Parathyroid adenoma (tissue), 2 donors: ENCODE measurements at regions not wholly inside any gene's neighbourhood (a gene's known extent, or its start where the extent isn't known, plus 50 kb on each side); places are given as distances from the start of the nearest gene placed in this dataset.
"Not testable (repeated sequence)": the region's sequence is repeated elsewhere in the genome, so short reads cannot be mapped to it uniquely, and the experiment has no call there.

Experiments
- H2AFZ ChIP-seq: fragments of 300-600 bp; sonication (generic); one replicate; pipeline ENCODE4 v1.7.0; 2017; ENCODE audit warnings: antibody characterized with exemption, mild to moderate bottlenecking
- H3K27ac ChIP-seq: fragments of 300-600 bp; sonication (generic); one replicate; pipeline ENCODE4 v1.7.0; 2017
- H3K27me3 ChIP-seq: fragments of 300-600 bp; sonication (generic); one replicate; pipeline ENCODE4 v1.7.0; 2017; ENCODE audit warnings: low read length; ENCODE audit not compliant: control insufficient read depth, insufficient read depth
- H3K36me3 ChIP-seq: fragments of 300-600 bp; sonication (generic); one replicate; pipeline ENCODE4 v1.7.0; 2017; ENCODE audit warnings: low read length; ENCODE audit not compliant: control insufficient read depth, insufficient read depth
- H3K4me1 ChIP-seq: fragments of 300-600 bp; sonication (generic); one replicate; pipeline ENCODE4 v1.7.0; 2017; ENCODE audit warnings: control low read depth
- H3K4me2 ChIP-seq: fragments of 300-600 bp; sonication (generic); one replicate; pipeline ENCODE4 v1.7.0; 2017; ENCODE audit warnings: low read length
- H3K4me3 ChIP-seq: fragments of 300-600 bp; sonication (generic); one replicate; pipeline ENCODE4 v1.7.0; 2017; ENCODE audit warnings: low read depth, low read length
- H3K79me2 ChIP-seq: fragments of 300-600 bp; sonication (generic); one replicate; pipeline ENCODE4 v1.7.0; 2017; ENCODE audit warnings: control low read depth
- H3K9ac ChIP-seq: fragments of 300-600 bp; sonication (generic); one replicate; pipeline ENCODE4 v1.7.0; 2017; ENCODE audit warnings: mild to moderate bottlenecking
- H3K9me3 ChIP-seq: fragments of 300-600 bp; sonication (generic); one replicate; pipeline ENCODE4 v1.7.0; 2017; ENCODE audit warnings: low read length; ENCODE audit not compliant: control insufficient read depth
- CTCF ChIP-seq: fragments of 300-600 bp; sonication (generic); IDR thresholded peaks from one replicate; pipeline ENCODE4 v1.7.0; 2017; ENCODE audit warnings: antibody characterized with exemption, mild to moderate bottlenecking
- donor health status: primary hyperparathyroidism.

- Histone ChIP-seq H3K36me3 (no peaks in the 10 kb centered on the region), H3K9ac (no peak overlapping the region), H3K4me1 (no peaks in the 10 kb centered on the region), H3K9me3 (no peaks in the 10 kb centered on the region), H3K79me2 (no peaks in the 10 kb centered on the region), H3K27me3 (no peaks in the 10 kb centered on the region), H3K27ac (no peak overlapping the region), H3K4me3 (no peak overlapping the region), H2AFZ (no peak overlapping the region), H3K4me2 (no peak overlapping the region)
- TF ChIP-seq CTCF = no peak
Observed at GRCh38 chr16:35149550-35149949, 1690.1 kb downstream of the TP53TG3F start.

- H3K27ac ChIP-seq = no peak overlapping the region
- H3K4me3 ChIP-seq = no peak overlapping the region
- H3K36me3 ChIP-seq = no peaks in the 10 kb centered on the region
- no peak for TF ChIP-seq CTCF
- H3K27me3 ChIP-seq = no peaks in the 10 kb centered on the region
- no peak overlapping the region for H3K9ac ChIP-seq
- H3K9me3 ChIP-seq = no peaks in the 10 kb centered on the region
- H3K79me2 ChIP-seq = no peaks in the 10 kb centered on the region
- no peaks in the 10 kb centered on the region for H3K4me1 ChIP-seq
- no peak overlapping the region for H2AFZ ChIP-seq
- no peak overlapping the region for H3K4me2 ChIP-seq
Observed at GRCh38 chr16:35150805-35151312, 1691.4 kb downstream of the TP53TG3F start.

- no peak for TF ChIP-seq CTCF
- Histone ChIP-seq H2AFZ (no peak overlapping the region), H3K9me3 (no peaks in the 10 kb centered on the region), H3K36me3 (no peaks in the 10 kb centered on the region), H3K4me1 (no peaks in the 10 kb centered on the region), H3K27ac (no peak overlapping the region), H3K4me3 (no peak overlapping the region), H3K27me3 (no peaks in the 10 kb centered on the region), H3K4me2 (no peak overlapping the region), H3K9ac (no peak overlapping the region), H3K79me2 (no peaks in the 10 kb centered on the region)
Observed at GRCh38 chr16:35152067-35152627, 1692.7 kb downstream of the TP53TG3F start.

GRCh38 chr16:35154627-35155026 lies 1695.2 kb downstream of the TP53TG3F start:
- no peak for TF ChIP-seq CTCF

GRCh38 chr16:35157549-35157948 lies 1698.1 kb downstream of the TP53TG3F start:
- not testable (repeated sequence) for H3K4me3 ChIP-seq, H3K9me3 ChIP-seq, H3K4me1 ChIP-seq, H3K4me2 ChIP-seq, H3K27ac ChIP-seq, H2AFZ ChIP-seq, H3K9ac ChIP-seq, H3K36me3 ChIP-seq, H3K27me3 ChIP-seq, H3K79me2 ChIP-seq

More at GRCh38 chr16:35154627-35155026, 1695.2 kb downstream of the TP53TG3F start:
- no peaks in the 10 kb centered on the region for H3K36me3 ChIP-seq
- H3K4me2 ChIP-seq = no peak overlapping the region
- no peaks in the 10 kb centered on the region for H3K27me3 ChIP-seq
- H2AFZ ChIP-seq = no peak overlapping the region
- no peak overlapping the region for H3K27ac ChIP-seq
- H3K4me1 ChIP-seq = no peaks in the 10 kb centered on the region
- H3K79me2 ChIP-seq = no peaks in the 10 kb centered on the region
- H3K4me3 ChIP-seq = no peak overlapping the region
- no peak overlapping the region for H3K9ac ChIP-seq
- H3K9me3 ChIP-seq = no peaks in the 10 kb centered on the region

- not testable (repeated sequence) for H3K79me2 ChIP-seq, H3K27me3 ChIP-seq, H2AFZ ChIP-seq, H3K9me3 ChIP-seq, H3K36me3 ChIP-seq, H3K4me3 ChIP-seq, H3K4me1 ChIP-seq, H3K27ac ChIP-seq, H3K9ac ChIP-seq, H3K4me2 ChIP-seq
Observed at GRCh38 chr16:35169324-35169723, 1709.9 kb downstream of the TP53TG3F start.

GRCh38 chr16:35170061-35170460 lies 1710.6 kb downstream of the TP53TG3F start:
- H3K4me3 ChIP-seq, H3K27me3 ChIP-seq, H2AFZ ChIP-seq, H3K4me1 ChIP-seq, H3K79me2 ChIP-seq, H3K27ac ChIP-seq, H3K9ac ChIP-seq, H3K36me3 ChIP-seq, H3K4me2 ChIP-seq, H3K9me3 ChIP-seq: not testable (repeated sequence)
